OCI-LY7 (cell line): ENCODE measurements at regions not wholly inside any gene's neighbourhood (a gene's known extent, or its start where the extent isn't known, plus 50 kb on each side); places are given as distances from the start of the nearest gene placed in this dataset.
"Not testable (repeated sequence)": the region's sequence is repeated elsewhere in the genome, so short reads cannot be mapped to it uniquely, and the experiment has no call there.

Source experiments
- BruUV-seq: library from RNA; stranded (reverse); fragments of 400-500 nt; replicated peaks from 2 replicates; lab custom pipeline; 2021; lab: Mats Ljungman, UMichigan
- CTCF ChIA-PET: fragments of 300-600 bp; sonication (Branson Sonifier 250); formaldehyde crosslinking; loops from one replicate; lab custom pipeline; 2022; ENCODE audit warnings: antibody characterized with exemption; ENCODE audit not compliant: unreplicated experiment; lab: Charles Lee
- POLR2A ChIA-PET: fragments of 300-600 bp; sonication (Branson Sonifier 250); formaldehyde crosslinking; loops from one replicate; lab custom pipeline; 2022; ENCODE audit warnings: antibody characterized with exemption; lab: Charles Lee
- DNase-seq: peaks from one replicate; pipeline ENCODE4 v3.0.0-alpha.2; 2015; ENCODE audit warnings: low spot score
- H2AFZ ChIP-seq: fragments of 200-600 bp; sonication (generic), shearing (Covaris generic); 2 replicates; pipeline ENCODE4 v1.6.1; 2014; ENCODE audit warnings: mild to moderate bottlenecking, antibody characterized with exemption, low read length, moderate library complexity
- H3K27ac ChIP-seq: fragments of 200-600 bp; sonication (generic); 2 replicates; pipeline ENCODE4 v1.5.1; 2014; ENCODE audit warnings: mixed run types, low read depth, mild to moderate bottlenecking, moderate library complexity, low read length, inconsistent platforms; ENCODE audit not compliant: poor library complexity, severe bottlenecking
- H3K36me3 ChIP-seq: fragments of 200-600 bp; sonication (generic); 2 replicates; pipeline ENCODE4 v1.6.1; 2014; ENCODE audit warnings: mild to moderate bottlenecking, antibody characterized with exemption, low read length, moderate library complexity, mixed read lengths; ENCODE audit not compliant: insufficient read depth
- H3K4me1 ChIP-seq: fragments of 200-600 bp; sonication (generic); 2 replicates; pipeline ENCODE4 v1.5.1; 2014; ENCODE audit warnings: mild to moderate bottlenecking, low read length; ENCODE audit not compliant: insufficient read depth, poor library complexity, severe bottlenecking
- H3K4me2 ChIP-seq: fragments of 200-600 bp; sonication (generic); 2 replicates; pipeline ENCODE4 v1.6.1; 2014; ENCODE audit warnings: mild to moderate bottlenecking, low read length
- H3K4me3 ChIP-seq: fragments of 200-600 bp; sonication (generic); 2 replicates; pipeline ENCODE4 v1.5.1; 2014; ENCODE audit warnings: mild to moderate bottlenecking, low read depth, low read length; ENCODE audit not compliant: poor library complexity, severe bottlenecking
- H3K79me2 ChIP-seq: fragments of 200-600 bp; sonication (generic); 2 replicates; pipeline ENCODE4 v1.6.1; 2016; ENCODE audit warnings: low read depth, mild to moderate bottlenecking, low read length, moderate library complexity, mixed read lengths; ENCODE audit not compliant: insufficient read depth
- H3K9me2 ChIP-seq: fragments of 200-600 bp; sonication (generic); 2 replicates; pipeline ENCODE4 v1.6.1; 2016; ENCODE audit warnings: mild to moderate bottlenecking, low read length, mixed read lengths; ENCODE audit not compliant: insufficient read depth
- H3K9me3 ChIP-seq: fragments of 200-600 bp; sonication (generic); 2 replicates; pipeline ENCODE4 v1.6.1; 2014; ENCODE audit warnings: mild to moderate bottlenecking, mixed run types, low read length, mixed read lengths
- H4K20me1 ChIP-seq: fragments of 200-600 bp; sonication (generic); 2 replicates; pipeline ENCODE4 v1.6.1; 2014; ENCODE audit warnings: mild to moderate bottlenecking, antibody characterized with exemption, low read length, moderate library complexity, mixed read lengths; ENCODE audit not compliant: insufficient read depth
- EZH2phosphoT487 ChIP-seq: fragments of 200-600 bp; sonication (generic); IDR thresholded peaks from 2 replicates; pipeline ENCODE4 v1.6.1; 2018; ENCODE audit warnings: low read depth, borderline replicate concordance, mild to moderate bottlenecking, mixed run types, antibody characterized with exemption, low read length, moderate library complexity, mixed read lengths
- intact Hi-C: fragments of 100-400 bp; cut with micrococcal nuclease; formaldehyde crosslinking; loops from one replicate; pipeline ENCODE4 v1.10.0; 2022; ENCODE audit not compliant: unreplicated experiment
- TF ChIP-seq, protein P1 (sequence below): fragments of 200-600 bp; sonication (generic); conservative IDR thresholded peaks from 2 replicates; pipeline ENCODE4 v1.5.1; 2014; ENCODE audit warnings: mild to moderate bottlenecking, antibody characterized with exemption, low read length, moderate library complexity, mixed read lengths

DNA sequence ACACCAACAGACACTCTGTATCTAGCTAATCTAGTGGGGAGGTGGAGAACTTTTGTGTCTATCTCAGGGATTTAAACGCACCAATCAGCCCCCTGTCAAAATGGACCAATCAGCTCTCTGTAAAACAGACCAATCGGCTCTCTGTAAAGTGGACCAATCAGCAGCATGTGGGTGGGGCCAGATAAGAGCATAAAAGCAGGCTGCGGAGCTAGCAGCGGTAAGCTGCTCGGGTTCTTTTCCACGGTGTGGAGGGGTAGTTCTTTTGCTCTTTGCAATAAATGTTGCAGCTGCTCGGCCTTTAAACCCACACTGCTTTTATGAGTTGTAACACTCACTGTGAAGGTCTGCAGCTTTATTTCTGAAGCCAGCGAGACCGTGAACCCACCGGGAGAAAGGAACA is 51.3 kb upstream of the FOXI3 start:
- no peaks in the 10 kb centered on the region for H3K9me2 ChIP-seq
- H3K9me3 ChIP-seq: no peaks in the 10 kb centered on the region
- ChIA-PET CTCF (no interaction called here), POLR2A (interaction anchor here (0.6 kb wide), 1 partner anchor 82 kb away, joined by 3 read pairs; no protein-coding TSS in a partner anchor)
- TF ChIP-seq, protein P1, sequence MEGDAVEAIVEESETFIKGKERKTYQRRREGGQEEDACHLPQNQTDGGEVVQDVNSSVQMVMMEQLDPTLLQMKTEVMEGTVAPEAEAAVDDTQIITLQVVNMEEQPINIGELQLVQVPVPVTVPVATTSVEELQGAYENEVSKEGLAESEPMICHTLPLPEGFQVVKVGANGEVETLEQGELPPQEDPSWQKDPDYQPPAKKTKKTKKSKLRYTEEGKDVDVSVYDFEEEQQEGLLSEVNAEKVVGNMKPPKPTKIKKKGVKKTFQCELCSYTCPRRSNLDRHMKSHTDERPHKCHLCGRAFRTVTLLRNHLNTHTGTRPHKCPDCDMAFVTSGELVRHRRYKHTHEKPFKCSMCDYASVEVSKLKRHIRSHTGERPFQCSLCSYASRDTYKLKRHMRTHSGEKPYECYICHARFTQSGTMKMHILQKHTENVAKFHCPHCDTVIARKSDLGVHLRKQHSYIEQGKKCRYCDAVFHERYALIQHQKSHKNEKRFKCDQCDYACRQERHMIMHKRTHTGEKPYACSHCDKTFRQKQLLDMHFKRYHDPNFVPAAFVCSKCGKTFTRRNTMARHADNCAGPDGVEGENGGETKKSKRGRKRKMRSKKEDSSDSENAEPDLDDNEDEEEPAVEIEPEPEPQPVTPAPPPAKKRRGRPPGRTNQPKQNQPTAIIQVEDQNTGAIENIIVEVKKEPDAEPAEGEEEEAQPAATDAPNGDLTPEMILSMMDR: no peak
- TF ChIP-seq EZH2phosphoT487: no peak
- H3K4me1 ChIP-seq: no peaks in the 10 kb centered on the region
- no peak overlapping the region for H3K4me3 ChIP-seq
- H3K4me2 ChIP-seq: no peak overlapping the region
- no peak overlapping the region for H3K27ac ChIP-seq
- H3K79me2 ChIP-seq: no peaks in the 10 kb centered on the region
- no peaks in the 10 kb centered on the region for H4K20me1 ChIP-seq
- H3K36me3 ChIP-seq: no peaks in the 10 kb centered on the region
- intact Hi-C loops: no loop called here
- H2AFZ ChIP-seq: no peak overlapping the region
- BruUV-seq: no TSS peak
- no peak for DNase-seq

GRCh38 chr2:88503359-88503662 is 50.8 kb upstream of the FOXI3 start:
- intact Hi-C loops, H3K27ac ChIP-seq, H3K4me2 ChIP-seq, H3K9me2 ChIP-seq, H3K4me3 ChIP-seq, H3K9me3 ChIP-seq, DNase-seq, H4K20me1 ChIP-seq, H3K36me3 ChIP-seq, BruUV-seq, CTCF ChIA-PET, H2AFZ ChIP-seq, H3K79me2 ChIP-seq, H3K4me1 ChIP-seq: not testable (repeated sequence)
- POLR2A ChIA-PET: interaction anchor here (0.6 kb wide), 1 partner anchor 83 kb away, joined by 3 read pairs; no protein-coding TSS in a partner anchor
